ENCODE measurements at regions not wholly inside any gene's neighbourhood (a gene's known extent, or its start where the extent isn't known, plus 50 kb on each side); places are given as distances from the start of the nearest gene placed in this dataset.

GRCh38 chr2:207319316-207319715, 153.6 kb upstream of the KLF7 start:
- DNase-seq (ENCODE audit: low read depth): no peak
- H3K4me3 ChIP-seq (ENCODE audit: low read depth, low read length): no peak overlapping the region
- no peak for TF ChIP-seq CTCF (IDR thresholded peaks at IDR 0.05; ENCODE audit: insufficient read depth, low read length)

GRCh38 chr2:207320381-207321159, 154.8 kb upstream of the KLF7 start:
- DNase-seq (ENCODE audit: low read depth): no peak
- peak; percentile 26 for TF ChIP-seq CTCF (IDR thresholded peaks at IDR 0.05; ENCODE audit: insufficient read depth, low read length)
- H3K4me3 ChIP-seq (ENCODE audit: low read depth, low read length): no peak overlapping the region

GRCh38 chr2:207321514-207321913, 155.8 kb upstream of the KLF7 start:
- H3K4me3 ChIP-seq (ENCODE audit: low read depth, low read length): no peak overlapping the region
- DNase-seq (ENCODE audit: low read depth): no peak
- TF ChIP-seq CTCF (IDR thresholded peaks at IDR 0.05; ENCODE audit: insufficient read depth, low read length): no peak

- no peak for DNase-seq (ENCODE audit: low read depth)
- no peak overlapping the region for H3K4me3 ChIP-seq (ENCODE audit: low read depth, low read length)
- no peak for TF ChIP-seq CTCF (IDR thresholded peaks at IDR 0.05; ENCODE audit: insufficient read depth, low read length)
Observed at GRCh38 chr2:207324001-207324400, 158.3 kb upstream of the KLF7 start.

GRCh38 chr2:207327513-207327912, 161.8 kb upstream of the KLF7 start:
- DNase-seq (ENCODE audit: low read depth): no peak
- no peak for TF ChIP-seq CTCF (IDR thresholded peaks at IDR 0.05; ENCODE audit: insufficient read depth, low read length)
- H3K4me3 ChIP-seq (ENCODE audit: low read depth, low read length): no peak overlapping the region

GRCh38 chr2:207328944-207329386, 163.2 kb upstream of the KLF7 start:
- no peak for DNase-seq (ENCODE audit: low read depth)
- H3K4me3 ChIP-seq (ENCODE audit: low read depth, low read length): no peak overlapping the region
- TF ChIP-seq CTCF (IDR thresholded peaks at IDR 0.05; ENCODE audit: insufficient read depth, low read length): no peak

GRCh38 chr2:207330912-207331311, 165.2 kb upstream of the KLF7 start:
- DNase-seq (ENCODE audit: low read depth): peak; percentile 98
- no peak overlapping the region for H3K4me3 ChIP-seq (ENCODE audit: low read depth, low read length)
- TF ChIP-seq CTCF (IDR thresholded peaks at IDR 0.05; ENCODE audit: insufficient read depth, low read length): no peak
